Kidney (tissue), 13 donors: ENCODE measurements at regions not wholly inside any gene's neighbourhood (a gene's known extent, or its start where the extent isn't known, plus 50 kb on each side); places are given as distances from the start of the nearest gene placed in this dataset.

Source experiments
- DNase-seq, 5 donors: peaks; one replicate each; pipeline ENCODE4 v3.0.0-alpha.2; 2013 to 2020
- FAIRE-seq: peaks from 2 replicates; lab custom pipeline; 2012; peaks lifted over from hg19 to GRCh38; lab: Jason Lieb, UNC
- H3K27ac ChIP-seq, 2 donors: one replicate each; pipeline ENCODE4 v1.7.0; 2013; ENCODE audit warnings: low read depth in 2 of 2, low read length in 2 of 2, inconsistent platforms in 1 of 2
- H3K27me3 ChIP-seq: one replicate; pipeline ENCODE4 v1.7.1; 2013; ENCODE audit warnings: low read length, inconsistent platforms; ENCODE audit not compliant: control insufficient read depth, insufficient read depth
- H3K36me3 ChIP-seq, 3 donors: one replicate each; pipeline versions ENCODE4 v1.7.0 to v1.7.1; 2013; ENCODE audit warnings: low read length in 3 of 3, control low read depth in 1 of 3, inconsistent platforms in 1 of 3; ENCODE audit not compliant: insufficient read depth in 3 of 3, control insufficient read depth in 2 of 3
- H3K4me1 ChIP-seq, 3 donors: one replicate each; pipeline versions ENCODE4 v1.7.0 to v1.7.1; 2013; ENCODE audit warnings: low read length in 3 of 3, inconsistent platforms in 1 of 3, low read depth in 1 of 3; ENCODE audit not compliant: control insufficient read depth in 2 of 3, insufficient read depth in 2 of 3
- H3K4me3 ChIP-seq, 3 donors: one replicate each; pipeline versions ENCODE4 v1.7.0 to v1.8.1; 2013; ENCODE audit warnings: low read length in 3 of 3, control low read depth in 1 of 3, inconsistent platforms in 1 of 3
- H3K9ac ChIP-seq, 3 donors: one replicate each; pipeline versions ENCODE4 v1.7.0 to v1.7.1; 2013; ENCODE audit warnings: low read length in 3 of 3, control low read depth in 1 of 3, inconsistent platforms in 1 of 3
- H3K9me3 ChIP-seq, 3 donors: one replicate each; pipeline versions ENCODE4 v1.7.0 to v1.7.1; 2013; ENCODE audit warnings: low read length in 3 of 3, control low read depth in 1 of 3, inconsistent platforms in 1 of 3; ENCODE audit not compliant: control insufficient read depth in 2 of 3, insufficient read depth in 1 of 3
- CTCF ChIP-seq: IDR thresholded peaks from 3 replicates; pipeline ENCODE4 v1.5.1; 2012; ENCODE audit warnings: mild to moderate bottlenecking, moderate library complexity, borderline replicate concordance; ENCODE audit not compliant: insufficient read depth; ENCODE audit errors: extremely low read depth
- intact Hi-C: fragments of 100-400 bp; cut with DNase I; formaldehyde crosslinking; loops from one replicate; pipeline ENCODE4 v1.11.1; 2022
- donor health status: control.
- donor health status: control.
- donor health status: control.
- donor health status: control.
- donor health status: control.
- donor health status: DM: yes; HTN: yes; CAD: no.
- donor health status: Normal renal cell carcinoma (clear cell type).

DNA sequence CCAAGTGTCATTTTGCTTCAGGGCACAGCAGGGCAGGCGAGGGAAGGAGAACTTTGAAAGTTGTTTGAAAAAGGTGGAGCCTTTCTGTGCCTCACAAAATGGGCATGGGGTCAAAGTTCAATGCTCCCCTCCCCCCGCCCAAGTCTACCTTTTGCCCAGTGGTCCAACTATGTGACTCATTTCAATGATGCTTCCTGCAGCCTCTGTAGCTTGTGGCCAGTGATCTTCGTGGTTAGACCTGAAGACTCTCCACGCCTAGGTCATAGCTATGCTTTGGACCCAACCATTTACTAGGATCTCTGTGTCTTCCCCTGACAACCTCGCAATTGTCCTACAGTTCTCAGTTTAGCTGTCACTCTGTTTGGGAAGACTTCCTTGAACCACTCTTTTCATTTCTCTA is 280.3 kb upstream of the GJB5 start:
- TF ChIP-seq CTCF = no peak
- Histone ChIP-seq H3K27ac (no peak overlapping the region), H3K9me3 (no peaks in the 10 kb centered on the region), H3K4me3 (no peak overlapping the region), H3K27me3 (no peaks in the 10 kb centered on the region), H3K36me3 (no peaks in the 10 kb centered on the region), H3K9ac (no peak overlapping the region), H3K4me1 (no peaks in the 10 kb centered on the region)
- no peak for FAIRE-seq
- intact Hi-C loops = no loop called here
- no peak for DNase-seq

DNA sequence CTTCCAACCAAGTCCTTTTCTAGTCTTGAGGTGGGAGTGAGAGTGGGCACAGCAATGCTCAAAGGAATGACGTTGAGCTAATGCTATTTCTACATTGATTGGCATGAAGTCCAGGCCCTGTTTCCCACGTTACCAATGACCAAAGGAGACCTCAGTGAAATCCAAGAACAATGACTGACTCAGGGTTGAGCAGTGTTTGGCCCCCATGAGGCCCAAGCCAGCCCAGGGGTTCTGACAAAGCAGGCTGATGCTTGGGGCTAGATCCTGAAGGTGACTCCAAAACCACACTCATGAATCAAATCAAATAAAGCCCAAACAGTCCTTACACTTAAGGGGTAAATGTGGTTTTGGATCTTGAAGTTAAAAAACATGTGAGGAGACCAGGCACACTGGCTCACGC is 278.5 kb upstream of the GJB5 start:
- TF ChIP-seq CTCF = no peak
- H3K36me3 ChIP-seq = no peaks in the 10 kb centered on the region
- peaks cover 0 to 2% (median 0%) of the 10 kb centered on the region in 3 donors for H3K9me3 ChIP-seq
- no peaks in the 10 kb centered on the region for H3K4me1 ChIP-seq
- intact Hi-C loops = no loop called here
- H3K4me3 ChIP-seq = no peak overlapping the region
- H3K27me3 ChIP-seq = no peaks in the 10 kb centered on the region
- DNase-seq = no peak
- no peak for FAIRE-seq
- no peak overlapping the region for H3K27ac ChIP-seq
- no peak overlapping the region for H3K9ac ChIP-seq

- intact Hi-C loops = no loop called here
- FAIRE-seq = no peak
- Histone ChIP-seq H3K4me3 (no peak overlapping the region), H3K9ac (no peak overlapping the region), H3K27me3 (no peaks in the 10 kb centered on the region), H3K4me1 (no peaks in the 10 kb centered on the region), H3K27ac (no peak overlapping the region), H3K36me3 (no peaks in the 10 kb centered on the region), H3K9me3 (peaks cover 0 to 2% (median 0%) of the 10 kb centered on the region in 3 donors)
- no peak for DNase-seq
- TF ChIP-seq CTCF = no peak
These were observed 277.2 kb upstream of the GJB5 start for GRCh38 chr1:34477632-34478141.

- no peak overlapping the region for H3K4me3 ChIP-seq
These were observed 276.3 kb upstream of the GJB5 start for GRCh38 chr1:34478515-34479076.

More at GRCh38 chr1:34478515-34479076, 276.3 kb upstream of the GJB5 start:
- FAIRE-seq (no peak), DNase-seq (peak in 1 of 5 donors; percentile 7)
- no peaks in the 10 kb centered on the region for H3K27me3 ChIP-seq
- intact Hi-C loops = no loop called here
- H3K9me3 ChIP-seq = peaks cover 0 to 2% (median 0%) of the 10 kb centered on the region in 3 donors
- no peaks in the 10 kb centered on the region for H3K4me1 ChIP-seq
- no peak for TF ChIP-seq CTCF
- H3K36me3 ChIP-seq = no peaks in the 10 kb centered on the region
- H3K27ac ChIP-seq = no peak overlapping the region
- H3K9ac ChIP-seq = no peak overlapping the region
